ENCODE measurements at regions not wholly inside any gene's neighbourhood (a gene's known extent, or its start where the extent isn't known, plus 50 kb on each side); places are given as distances from the start of the nearest gene placed in this dataset.

GRCh38 chr4:132240081-132240480 is 909.0 kb upstream of the PCDH10 start:
- ChIA-PET CTCF (no interaction called here), POLR2A (no interaction called here)
- H3K27me3 ChIP-seq (ENCODE audit: control insufficient read depth, insufficient read depth, low read length) = no peaks in the 10 kb centered on the region
- H3K9me3 ChIP-seq (ENCODE audit: control insufficient read depth, insufficient read depth, low read length) = no peaks in the 10 kb centered on the region
- DNase-seq (ENCODE audit: low read depth, low spot score) = no peak
- H3K4me3 ChIP-seq (ENCODE audit: low read depth, low read length) = no peak overlapping the region
- TF ChIP-seq CTCF (IDR thresholded peaks at IDR 0.05; ENCODE audit: low read depth, low read length) = no peak
- no peak overlapping the region for H3K27ac ChIP-seq (ENCODE audit: low read depth, low read length)

- no peaks in the 10 kb centered on the region for H3K9me3 ChIP-seq (ENCODE audit: control insufficient read depth, insufficient read depth, low read length)
- no peak for DNase-seq (ENCODE audit: low read depth, low spot score)
- no peak overlapping the region for H3K27ac ChIP-seq (ENCODE audit: low read depth, low read length)
- no peaks in the 10 kb centered on the region for H3K27me3 ChIP-seq (ENCODE audit: control insufficient read depth, insufficient read depth, low read length)
- H3K4me3 ChIP-seq (ENCODE audit: low read depth, low read length) = no peak overlapping the region
- no peak for TF ChIP-seq CTCF (IDR thresholded peaks at IDR 0.05; ENCODE audit: low read depth, low read length)
- ChIA-PET CTCF (no interaction called here), POLR2A (no interaction called here)
Measured at GRCh38 chr4:132245319-132245718, 903.8 kb upstream of the PCDH10 start.

- Histone ChIP-seq H3K27me3 (ENCODE audit: control insufficient read depth, insufficient read depth, low read length) (no peaks in the 10 kb centered on the region), H3K9me3 (ENCODE audit: control insufficient read depth, insufficient read depth, low read length) (no peaks in the 10 kb centered on the region), H3K4me3 (ENCODE audit: low read depth, low read length) (no peak overlapping the region), H3K27ac (ENCODE audit: low read depth, low read length) (no peak overlapping the region)
- ChIA-PET POLR2A (no interaction called here), CTCF (no interaction called here)
- no peak for DNase-seq (ENCODE audit: low read depth, low spot score)
- TF ChIP-seq CTCF (IDR thresholded peaks at IDR 0.05; ENCODE audit: low read depth, low read length) = no peak
Measured at GRCh38 chr4:132264176-132264575, 884.9 kb upstream of the PCDH10 start.

- no peak for DNase-seq (ENCODE audit: low read depth, low spot score)
- H3K27me3 ChIP-seq (ENCODE audit: control insufficient read depth, insufficient read depth, low read length) = no peaks in the 10 kb centered on the region
- ChIA-PET CTCF (no interaction called here), POLR2A (no interaction called here)
- H3K4me3 ChIP-seq (ENCODE audit: low read depth, low read length) = no peak overlapping the region
- no peak for TF ChIP-seq CTCF (IDR thresholded peaks at IDR 0.05; ENCODE audit: low read depth, low read length)
- H3K9me3 ChIP-seq (ENCODE audit: control insufficient read depth, insufficient read depth, low read length) = no peaks in the 10 kb centered on the region
- H3K27ac ChIP-seq (ENCODE audit: low read depth, low read length) = no peak overlapping the region
Measured at GRCh38 chr4:132266374-132266773, 882.7 kb upstream of the PCDH10 start.

- no peaks in the 10 kb centered on the region for H3K27me3 ChIP-seq (ENCODE audit: control insufficient read depth, insufficient read depth, low read length)
- H3K4me3 ChIP-seq (ENCODE audit: low read depth, low read length) = no peak overlapping the region
- ChIA-PET POLR2A (no interaction called here), CTCF (no interaction called here)
- DNase-seq (ENCODE audit: low read depth, low spot score) = no peak
- no peak overlapping the region for H3K27ac ChIP-seq (ENCODE audit: low read depth, low read length)
- no peaks in the 10 kb centered on the region for H3K9me3 ChIP-seq (ENCODE audit: control insufficient read depth, insufficient read depth, low read length)
- no peak for TF ChIP-seq CTCF (IDR thresholded peaks at IDR 0.05; ENCODE audit: low read depth, low read length)
Measured at GRCh38 chr4:132267321-132267720, 881.8 kb upstream of the PCDH10 start.

Measured in AG04450 (cell line).